ENCODE measurements at regions not wholly inside any gene's neighbourhood (a gene's known extent, or its start where the extent isn't known, plus 50 kb on each side); places are given as distances from the start of the nearest gene placed in this dataset.
A peak's percentile ranks its signal among the peaks of the same experiment; 100 is the strongest.
"Not testable (repeated sequence)": the region's sequence is repeated elsewhere in the genome, so short reads cannot be mapped to it uniquely, and the experiment has no call there.

DNA sequence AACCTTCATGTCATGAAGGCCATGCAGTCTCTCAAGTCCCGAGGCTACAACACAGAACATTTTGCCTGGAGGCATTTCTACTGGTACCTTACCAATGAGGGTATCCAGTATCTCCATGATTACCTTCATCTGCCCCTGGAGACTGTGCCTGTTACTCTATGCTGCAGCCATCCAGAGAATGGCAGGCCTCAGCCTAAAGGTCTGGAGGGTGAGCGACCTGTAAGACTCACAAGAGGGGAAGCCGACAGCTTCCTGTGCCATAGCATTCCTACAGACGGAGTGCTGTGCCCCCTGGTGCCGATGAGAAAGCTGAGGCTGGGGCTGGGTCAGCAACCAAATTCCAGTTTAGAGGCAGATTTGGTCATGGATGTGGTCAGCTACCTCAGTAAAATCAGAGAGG, 51.3 kb upstream of the CADPS start:
- no peak for DNase-seq (ENCODE audit: low spot score)

DNA sequence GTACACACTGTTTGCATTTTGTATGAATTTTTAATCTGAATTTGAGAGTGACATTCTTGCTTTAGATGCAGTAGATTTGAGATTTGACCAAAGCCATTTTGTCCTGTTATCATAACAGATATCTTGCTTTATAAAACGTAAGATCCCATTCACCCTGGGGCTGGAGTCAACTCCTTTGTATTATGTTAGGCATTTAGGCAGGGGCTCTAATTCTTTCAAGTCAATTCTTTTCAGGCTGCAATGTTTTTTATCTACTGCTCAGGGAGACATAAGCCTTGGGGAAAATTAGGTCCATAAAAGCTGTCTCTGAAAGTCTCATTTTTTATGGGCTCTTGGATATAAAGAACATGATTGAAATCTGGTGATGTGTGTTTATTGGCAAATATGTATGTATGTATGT, 53.0 kb upstream of the CADPS start:
- DNase-seq (ENCODE audit: low spot score) = no peak

- DNase-seq (ENCODE audit: low spot score) = no peak
Observed at GRCh38 chr3:62929771-62930170, 54.6 kb upstream of the CADPS start.

DNA sequence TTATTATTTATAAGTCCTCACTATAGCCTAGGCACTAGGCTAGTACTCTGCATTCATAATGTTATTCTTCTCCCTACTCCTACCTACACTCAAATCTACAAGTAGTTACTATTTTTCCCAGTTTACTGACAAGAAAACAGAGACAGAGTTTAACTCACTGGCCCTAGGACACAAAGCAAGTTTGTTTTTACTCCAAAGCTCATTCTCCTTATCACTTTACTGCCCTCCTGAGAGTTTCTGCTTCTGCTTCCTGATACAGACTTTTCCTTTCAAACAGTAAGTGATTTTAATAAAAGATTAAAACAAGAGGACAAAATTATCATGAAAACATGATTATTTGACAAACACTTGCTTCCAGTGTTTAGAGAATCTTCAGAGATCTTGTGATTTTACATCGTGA, 60.6 kb upstream of the CADPS start:
- DNase-seq (ENCODE audit: low spot score) = no peak

- DNase-seq (ENCODE audit: low spot score) = no peak
Observed at GRCh38 chr3:62936626-62937254, 61.5 kb upstream of the CADPS start.

DNA sequence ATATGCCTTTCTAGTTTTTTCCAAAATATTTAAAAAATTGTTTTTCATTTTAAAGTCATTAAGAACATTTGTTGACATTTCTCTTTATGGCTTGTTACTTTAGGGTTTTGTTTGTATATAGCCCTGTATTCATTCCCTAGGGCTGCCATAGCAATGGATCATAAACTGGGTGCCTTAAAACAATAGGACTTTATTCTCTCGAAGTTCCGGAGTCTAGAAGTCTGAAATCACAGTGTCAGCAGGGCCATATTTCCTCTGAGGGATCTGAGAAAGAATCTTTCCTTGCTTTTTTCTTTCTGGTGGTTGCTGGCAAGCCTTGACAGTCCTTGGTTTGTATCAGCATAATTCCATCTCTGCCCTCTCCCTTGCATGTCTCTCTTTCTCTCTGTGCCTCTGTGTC, 63.4 kb upstream of the CADPS start:
- DNase-seq (ENCODE audit: low spot score) = no peak

- DNase-seq (ENCODE audit: low spot score) = no peak
Observed at GRCh38 chr3:62939707-62940106, 64.5 kb upstream of the CADPS start.

DNA sequence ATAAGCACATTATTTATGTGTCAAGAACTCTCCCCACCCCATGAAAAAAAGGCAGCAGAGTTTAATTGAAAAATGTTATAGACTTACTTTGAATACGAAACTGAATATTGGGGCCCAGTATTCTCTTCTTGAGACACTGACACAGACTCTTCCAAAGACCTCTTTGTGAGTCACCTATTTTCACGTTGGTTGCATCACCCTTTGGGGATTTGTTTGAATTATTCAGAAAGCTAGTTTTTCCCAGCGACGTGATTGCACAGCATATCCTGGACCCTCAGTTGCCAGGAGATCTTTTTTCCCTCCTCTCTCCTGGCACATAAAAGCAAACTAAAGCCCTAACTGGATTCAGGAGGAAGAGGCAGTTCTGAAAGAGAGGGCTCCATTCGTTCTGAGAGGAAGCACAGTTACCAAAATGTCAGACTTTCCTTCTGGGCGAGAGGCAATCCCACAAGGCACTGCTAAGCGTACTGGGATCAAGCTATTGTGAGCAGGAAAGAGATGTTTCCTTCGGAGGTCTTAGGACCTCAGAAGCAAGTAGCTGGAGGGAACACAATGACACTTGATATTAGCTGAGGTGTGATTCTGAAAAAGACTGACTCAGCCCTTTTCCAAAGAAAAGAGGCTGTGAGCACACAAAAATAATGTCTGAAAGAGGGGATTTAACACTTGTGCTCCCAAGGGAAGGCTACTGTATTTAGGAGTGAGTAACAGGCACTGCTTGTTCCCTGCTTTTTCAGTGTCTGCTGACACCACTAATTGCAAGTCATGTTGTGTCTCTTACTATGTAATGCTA, 65.8 kb upstream of the CADPS start:
- DNase-seq (ENCODE audit: low spot score) = no peak

GRCh38 chr3:62942227-62942626, 67.0 kb upstream of the CADPS start:
- no peak for DNase-seq (ENCODE audit: low spot score)

GRCh38 chr3:62942764-62943163, 67.5 kb upstream of the CADPS start:
- no peak for DNase-seq (ENCODE audit: low spot score)

GRCh38 chr3:62948921-62949320, 73.7 kb upstream of the CADPS start:
- no peak for DNase-seq (ENCODE audit: low spot score)

- peak; percentile 4 for DNase-seq (ENCODE audit: low spot score)
Observed at GRCh38 chr3:62950210-62950609, 75.0 kb upstream of the CADPS start.

- DNase-seq (ENCODE audit: low spot score) = no peak
Observed at GRCh38 chr3:62951037-62951613, 75.9 kb upstream of the CADPS start.

DNA sequence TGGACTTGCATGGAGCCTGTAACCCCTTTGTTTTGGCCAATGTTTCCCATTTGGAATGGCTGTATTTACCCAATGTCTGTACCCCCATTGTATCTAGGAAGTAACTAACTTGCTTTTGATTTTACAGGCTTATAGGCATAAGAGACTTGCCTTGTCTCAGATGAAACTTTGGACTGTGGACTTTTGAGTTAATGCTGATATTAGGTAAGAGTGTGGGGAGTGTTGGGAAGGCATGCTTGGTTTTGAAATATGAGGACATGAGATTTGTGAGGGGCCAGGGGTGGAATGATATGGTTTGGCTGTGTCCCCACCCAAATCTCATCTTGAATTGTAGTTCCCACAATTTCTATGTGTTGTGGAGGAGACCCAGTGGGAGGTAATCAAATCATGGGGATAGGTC, 76.7 kb upstream of the CADPS start:
- not testable (repeated sequence) for DNase-seq (ENCODE audit: low spot score)

GRCh38 chr3:62954580-62954979, 79.4 kb upstream of the CADPS start:
- DNase-seq (ENCODE audit: low spot score) = peak; percentile 11

DNA sequence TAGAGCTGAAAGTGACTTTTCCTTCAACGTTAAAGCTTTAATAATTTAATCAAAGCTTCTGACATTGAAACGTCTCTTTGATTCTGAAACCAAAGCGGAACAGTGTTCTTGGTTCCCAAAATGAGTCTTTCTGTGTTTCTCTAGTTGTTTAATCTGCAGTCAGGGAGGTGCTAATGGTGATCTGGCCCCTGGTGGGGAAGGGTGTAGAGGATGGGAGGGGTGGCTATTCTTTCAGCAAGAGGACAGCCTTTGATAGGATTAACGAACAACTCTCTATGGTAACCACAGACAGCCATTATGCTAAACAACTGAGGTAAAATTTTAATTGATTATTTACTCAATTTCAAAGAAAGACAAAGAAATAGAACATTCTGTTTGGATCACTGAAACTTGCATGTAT, 79.9 kb upstream of the CADPS start:
- DNase-seq (ENCODE audit: low spot score) = no peak

DNA sequence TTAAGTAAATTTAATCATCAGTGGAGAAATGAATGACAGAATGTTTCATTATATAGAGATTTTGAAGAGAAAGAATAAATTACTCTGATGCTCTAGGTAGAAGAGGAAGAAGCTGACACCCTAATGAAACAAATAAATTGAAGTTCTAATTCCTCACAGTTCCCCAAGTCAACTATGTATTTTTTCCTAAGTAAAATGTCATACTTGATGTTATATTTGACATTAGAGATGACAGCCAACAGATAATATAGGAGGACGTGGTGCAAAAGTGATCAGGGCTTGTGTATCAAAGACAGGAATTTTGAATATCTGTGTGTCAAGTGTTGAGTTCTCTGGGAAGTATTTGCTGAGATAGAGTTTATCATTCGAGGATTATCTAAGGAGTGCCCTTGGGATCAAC, 81.2 kb upstream of the CADPS start:
- no peak for DNase-seq (ENCODE audit: low spot score)

DNA sequence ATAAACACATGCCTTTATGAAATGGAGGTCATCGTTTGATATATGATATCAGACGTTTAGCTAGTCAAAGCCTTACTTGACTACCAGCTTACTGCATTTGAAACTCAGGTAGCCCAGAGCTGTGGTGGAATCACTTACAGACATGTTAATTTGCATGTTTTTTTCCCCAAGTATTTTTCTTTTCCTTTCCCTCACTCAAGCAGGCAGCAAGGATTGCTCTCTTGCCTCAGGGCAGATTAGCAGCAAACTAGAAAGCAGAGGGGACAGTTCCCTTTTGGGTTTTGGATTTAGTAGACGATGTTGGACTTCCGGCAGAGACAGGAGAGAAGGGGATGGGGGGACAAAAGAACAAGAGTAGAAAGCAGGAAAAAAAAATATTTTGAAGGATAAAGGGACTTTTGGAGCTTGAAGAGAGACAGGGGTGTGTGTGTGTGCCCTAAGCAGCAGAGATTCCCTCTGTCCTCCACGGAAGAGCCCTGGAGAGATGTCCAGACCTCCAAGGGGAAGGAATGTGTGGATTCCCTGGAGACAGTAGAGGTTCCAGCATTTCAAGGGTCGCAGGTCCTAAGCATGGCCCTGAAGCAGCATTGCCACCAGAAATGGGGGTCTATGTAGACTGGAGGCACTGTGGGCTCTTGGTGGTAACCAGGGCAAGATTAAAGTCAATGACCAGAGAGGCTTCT, 86.8 kb upstream of the CADPS start:
- DNase-seq (ENCODE audit: low spot score) = no peak

- DNase-seq (ENCODE audit: low spot score) = no peak
Observed at GRCh38 chr3:62962714-62963113, 87.5 kb upstream of the CADPS start.

GRCh38 chr3:62965311-62965710, 90.1 kb upstream of the CADPS start:
- no peak for DNase-seq (ENCODE audit: low spot score)

DNA sequence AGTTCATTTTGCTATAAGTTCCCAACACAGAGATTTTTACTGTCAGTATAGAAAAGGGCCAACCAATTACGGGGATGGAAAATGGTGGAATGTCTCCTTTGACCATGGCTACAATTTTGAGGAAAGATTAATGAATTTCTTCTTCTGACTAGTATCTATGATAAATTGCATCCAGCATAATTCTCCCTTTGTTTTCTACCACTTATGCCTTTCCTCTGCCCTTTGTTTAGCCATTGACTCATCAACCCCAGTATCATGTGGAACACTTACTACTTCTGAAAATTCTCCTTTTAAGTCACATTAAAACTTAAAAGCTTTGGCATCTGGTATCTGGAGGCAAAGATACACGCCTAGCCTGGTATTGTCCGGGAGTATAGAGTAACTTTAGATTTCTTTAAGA, 92.9 kb upstream of the CADPS start:
- DNase-seq (ENCODE audit: low spot score) = no peak

DNA sequence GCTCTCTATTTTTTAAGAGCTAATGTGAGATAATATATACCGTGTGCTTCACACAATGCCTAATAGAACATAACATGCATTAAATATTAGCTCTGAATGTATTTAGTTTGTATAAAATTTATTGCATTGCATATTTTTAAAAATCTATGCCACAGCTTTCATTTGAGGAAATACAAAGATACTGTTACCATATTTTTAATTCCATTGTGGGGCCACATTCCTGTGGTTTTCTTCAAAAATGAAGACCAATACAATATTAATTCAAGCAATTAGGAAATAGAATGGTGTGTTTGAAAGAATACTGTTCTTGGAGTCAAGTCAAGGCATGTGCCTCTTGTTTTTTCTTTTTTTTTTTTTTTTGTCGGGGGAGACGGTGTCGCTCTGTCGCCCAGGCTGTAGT, 95.4 kb upstream of the CADPS start:
- DNase-seq (ENCODE audit: low spot score) = no peak

DNA sequence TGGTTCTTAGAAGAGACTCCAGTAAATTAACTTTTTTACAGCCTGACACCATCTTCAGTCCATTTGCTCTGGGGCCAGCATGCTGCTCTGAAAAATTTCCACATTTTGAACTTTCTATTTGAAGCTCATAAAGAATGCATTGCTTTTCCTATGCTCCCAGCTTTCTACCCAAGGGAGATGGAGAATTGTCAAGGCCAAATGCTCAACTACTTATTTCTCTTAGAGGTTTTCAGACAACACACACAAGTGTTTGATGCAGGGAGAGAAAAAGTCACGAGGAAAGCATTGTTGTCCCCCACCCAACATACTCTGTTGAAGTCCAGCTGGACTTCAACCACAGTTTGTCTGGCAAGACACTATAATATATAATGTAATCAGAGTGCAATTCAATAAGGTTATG, 100.3 kb upstream of the CADPS start:
- no peak for DNase-seq (ENCODE audit: low spot score)

Measured in putamen (tissue), 1 donor.